ENCODE measurements at regions not wholly inside any gene's neighbourhood (a gene's known extent, or its start where the extent isn't known, plus 50 kb on each side); places are given as distances from the start of the nearest gene placed in this dataset.

DNA sequence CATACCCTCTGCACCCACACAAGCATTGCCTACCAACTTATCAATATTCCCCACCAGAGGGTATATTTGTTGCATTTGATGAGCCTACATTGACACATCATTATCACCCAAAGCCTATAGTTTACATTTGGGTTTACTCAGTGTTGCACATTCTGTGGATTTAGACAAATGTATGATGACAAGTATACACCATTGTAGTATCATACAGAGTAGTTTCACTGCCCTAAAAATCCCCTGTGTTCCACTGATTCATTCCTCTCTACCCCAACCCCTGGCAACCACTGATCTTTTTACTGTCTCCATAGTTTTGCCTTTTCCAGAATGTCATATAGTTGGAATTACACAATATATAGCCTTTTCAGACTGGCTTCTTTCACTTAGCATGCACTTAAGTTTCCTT, 85.7 kb upstream of the CPLX2 start:
- TF ChIP-seq, protein P1, sequence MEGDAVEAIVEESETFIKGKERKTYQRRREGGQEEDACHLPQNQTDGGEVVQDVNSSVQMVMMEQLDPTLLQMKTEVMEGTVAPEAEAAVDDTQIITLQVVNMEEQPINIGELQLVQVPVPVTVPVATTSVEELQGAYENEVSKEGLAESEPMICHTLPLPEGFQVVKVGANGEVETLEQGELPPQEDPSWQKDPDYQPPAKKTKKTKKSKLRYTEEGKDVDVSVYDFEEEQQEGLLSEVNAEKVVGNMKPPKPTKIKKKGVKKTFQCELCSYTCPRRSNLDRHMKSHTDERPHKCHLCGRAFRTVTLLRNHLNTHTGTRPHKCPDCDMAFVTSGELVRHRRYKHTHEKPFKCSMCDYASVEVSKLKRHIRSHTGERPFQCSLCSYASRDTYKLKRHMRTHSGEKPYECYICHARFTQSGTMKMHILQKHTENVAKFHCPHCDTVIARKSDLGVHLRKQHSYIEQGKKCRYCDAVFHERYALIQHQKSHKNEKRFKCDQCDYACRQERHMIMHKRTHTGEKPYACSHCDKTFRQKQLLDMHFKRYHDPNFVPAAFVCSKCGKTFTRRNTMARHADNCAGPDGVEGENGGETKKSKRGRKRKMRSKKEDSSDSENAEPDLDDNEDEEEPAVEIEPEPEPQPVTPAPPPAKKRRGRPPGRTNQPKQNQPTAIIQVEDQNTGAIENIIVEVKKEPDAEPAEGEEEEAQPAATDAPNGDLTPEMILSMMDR (conservative IDR thresholded peaks at IDR 0.05 in 1 of 2, IDR thresholded peaks at IDR 0.05 in 1 of 2; ENCODE audit: low read depth in 1 of 2, low read length in 2 of 2) = no peak
- TF ChIP-seq EZH2 (IDR thresholded peaks at IDR 0.05; ENCODE audit: low read length, missing control alignments) = no peak

Data from fibroblast of lung (primary cell).